ENCODE measurements at regions not wholly inside any gene's neighbourhood (a gene's known extent, or its start where the extent isn't known, plus 50 kb on each side); places are given as distances from the start of the nearest gene placed in this dataset.

DNA sequence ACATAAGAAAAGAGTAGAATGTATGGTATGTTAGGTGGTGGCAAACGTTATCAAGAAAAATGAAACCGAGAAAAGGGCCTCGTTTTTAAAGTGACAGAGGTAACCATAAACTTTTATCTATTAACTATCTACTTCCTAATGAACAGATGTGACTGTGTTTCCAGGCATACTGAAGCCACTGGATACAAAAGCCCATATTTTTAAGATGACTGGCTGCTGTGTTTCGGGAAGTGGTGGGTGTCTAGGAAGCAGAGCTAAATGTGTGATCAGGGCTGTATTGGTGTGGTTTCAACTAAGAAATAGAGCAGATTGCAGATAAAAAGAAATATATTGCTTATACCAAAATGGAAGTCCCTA, 71.8 kb downstream of the CHRM3 start:
- no peak for TF ChIP-seq CTCF (conservative IDR thresholded peaks at IDR 0.05 in 1 of 2, IDR thresholded peaks at IDR 0.05 in 1 of 2; ENCODE audit: low read depth in 1 of 2, low read length in 2 of 2)
- no peak for TF ChIP-seq EZH2 (IDR thresholded peaks at IDR 0.05; ENCODE audit: low read length, missing control alignments)
